Lower leg skin (tissue), 4 donors: ENCODE measurements at regions not wholly inside any gene's neighbourhood (a gene's known extent, or its start where the extent isn't known, plus 50 kb on each side); places are given as distances from the start of the nearest gene placed in this dataset.
"Not testable (repeated sequence)": the region's sequence is repeated elsewhere in the genome, so short reads cannot be mapped to it uniquely, and the experiment has no call there.

ENCODE experiments used
- DNase-seq, 2 donors: peaks; one replicate each; pipeline ENCODE4 v3.0.0-alpha.2; 2019; ENCODE audit warnings: low spot score in 2 of 2
- H3K4me3 ChIP-seq: fragments of 200-600 bp; sonication (generic); 2 replicates; pipeline ENCODE4 v1.5.1; 2017; ENCODE audit warnings: mild to moderate bottlenecking, low read depth; ENCODE audit not compliant: poor library complexity, severe bottlenecking
- POLR2A ChIP-seq, 2 donors: fragments of 450-650 bp; IDR thresholded peaks; one replicate each; pipeline ENCODE4 v1.6.1; 2016 to 2017; ENCODE audit warnings: antibody characterized with exemption in 2 of 2, mild to moderate bottlenecking in 1 of 2, moderate library complexity in 1 of 2
- WGBS, 2 donors: methylation state at CpG; one replicate each; pipeline ENCODE4 v1.1.5; 2018; 5-methylcytosine and 5-hydroxymethylcytosine counted together
- intact Hi-C: fragments of 100-400 bp; cut with DNase I; formaldehyde crosslinking; loops from one replicate; pipeline ENCODE4 v1.15.0; 2023; ENCODE audit warnings: low total_unique reads
- TF ChIP-seq, protein P1 (sequence below), 3 donors: fragments of 450-650 bp; IDR thresholded peaks; one replicate each; pipeline ENCODE4 v1.5.1; 2016; ENCODE audit warnings: antibody characterized with exemption in 3 of 3, mild to moderate bottlenecking in 3 of 3, moderate library complexity in 2 of 3

DNA sequence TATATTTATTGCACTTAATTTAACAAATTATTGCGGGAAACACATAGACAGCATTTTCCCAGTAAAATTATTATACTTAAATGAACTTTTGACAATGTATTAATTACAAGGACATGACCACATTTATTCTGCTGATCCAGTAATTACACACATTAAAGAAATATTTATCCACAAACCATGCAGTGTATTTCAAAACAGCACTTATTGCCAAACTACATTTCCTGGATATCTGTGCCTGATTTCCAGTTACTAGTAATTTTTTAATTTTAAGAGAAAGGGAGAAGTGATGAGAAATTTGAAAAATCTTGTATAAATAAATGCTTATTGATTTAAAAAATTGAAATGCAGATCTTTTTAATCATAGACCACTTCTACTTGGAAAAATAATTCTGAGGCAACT lies 1458.7 kb upstream of the ACVR2A start:
- intact Hi-C loops, result no loop called here
- no peak overlapping the region for H3K4me3 ChIP-seq
- no peak for DNase-seq
- TF ChIP-seq POLR2A (IDR thresholded peaks at IDR 0.05), result no peak
- TF ChIP-seq, protein P1, sequence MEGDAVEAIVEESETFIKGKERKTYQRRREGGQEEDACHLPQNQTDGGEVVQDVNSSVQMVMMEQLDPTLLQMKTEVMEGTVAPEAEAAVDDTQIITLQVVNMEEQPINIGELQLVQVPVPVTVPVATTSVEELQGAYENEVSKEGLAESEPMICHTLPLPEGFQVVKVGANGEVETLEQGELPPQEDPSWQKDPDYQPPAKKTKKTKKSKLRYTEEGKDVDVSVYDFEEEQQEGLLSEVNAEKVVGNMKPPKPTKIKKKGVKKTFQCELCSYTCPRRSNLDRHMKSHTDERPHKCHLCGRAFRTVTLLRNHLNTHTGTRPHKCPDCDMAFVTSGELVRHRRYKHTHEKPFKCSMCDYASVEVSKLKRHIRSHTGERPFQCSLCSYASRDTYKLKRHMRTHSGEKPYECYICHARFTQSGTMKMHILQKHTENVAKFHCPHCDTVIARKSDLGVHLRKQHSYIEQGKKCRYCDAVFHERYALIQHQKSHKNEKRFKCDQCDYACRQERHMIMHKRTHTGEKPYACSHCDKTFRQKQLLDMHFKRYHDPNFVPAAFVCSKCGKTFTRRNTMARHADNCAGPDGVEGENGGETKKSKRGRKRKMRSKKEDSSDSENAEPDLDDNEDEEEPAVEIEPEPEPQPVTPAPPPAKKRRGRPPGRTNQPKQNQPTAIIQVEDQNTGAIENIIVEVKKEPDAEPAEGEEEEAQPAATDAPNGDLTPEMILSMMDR (IDR thresholded peaks at IDR 0.05), result no peak
- 81 to 88% methylated on average over 1 of the region's 1 CpG for WGBS, 2 donors

DNA sequence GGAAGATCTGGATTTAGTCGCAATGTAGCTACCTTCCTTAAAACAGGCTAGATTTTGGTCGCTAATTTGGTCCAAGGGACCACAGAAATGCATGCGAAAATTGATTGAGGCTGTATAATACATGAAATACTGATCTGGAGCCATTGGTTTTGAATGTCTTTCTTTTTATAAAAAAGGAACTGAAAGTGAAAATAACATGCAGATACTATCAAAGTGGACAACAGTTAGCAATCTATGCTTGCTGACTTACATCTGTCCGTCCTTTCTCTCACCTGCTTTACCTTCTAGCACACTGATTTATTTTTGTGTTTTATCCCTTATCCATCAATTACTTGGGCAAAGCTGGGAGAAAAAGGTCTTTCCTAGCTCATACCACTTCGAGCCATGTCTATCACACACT lies 1459.8 kb upstream of the ACVR2A start:
- DNase-seq, result no peak
- WGBS, 2 donors, result 89 to 91% methylated on average over 5 of the region's 5 CpGs
- intact Hi-C loops, result no loop called here
- H3K4me3 ChIP-seq, result no peak overlapping the region
- TF ChIP-seq, protein P1 (IDR thresholded peaks at IDR 0.05), result no peak
- no peak for TF ChIP-seq POLR2A (IDR thresholded peaks at IDR 0.05)

DNA sequence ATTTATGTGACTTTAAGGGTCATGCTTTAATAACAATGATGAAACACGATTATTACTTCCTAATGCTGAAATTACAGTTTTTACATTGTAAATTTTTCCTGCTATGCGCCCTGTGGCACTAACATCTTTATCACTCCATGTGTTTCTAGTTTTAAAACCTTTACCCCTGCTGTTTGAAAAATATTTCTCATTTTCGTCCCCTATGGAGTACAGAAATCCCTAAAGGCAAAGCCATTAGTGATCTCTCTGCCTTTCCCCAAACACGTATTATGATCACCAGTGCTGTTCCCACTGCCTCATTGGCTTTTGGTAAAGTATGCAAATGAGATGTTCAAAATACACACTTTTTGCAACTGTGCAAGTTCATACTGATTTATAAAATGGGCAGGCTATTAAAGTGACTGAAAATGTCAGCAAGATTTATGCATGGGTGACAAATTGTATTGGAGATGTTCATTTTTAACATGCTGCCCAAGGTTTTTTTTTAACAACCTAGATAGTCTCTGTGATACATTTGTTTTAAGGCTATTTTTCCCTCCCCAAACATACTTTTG lies 1468.2 kb upstream of the ACVR2A start:
- intact Hi-C loops, result no loop called here
- 32 to 39% methylated on average over 4 of the region's 4 CpGs for WGBS, 2 donors

DNA sequence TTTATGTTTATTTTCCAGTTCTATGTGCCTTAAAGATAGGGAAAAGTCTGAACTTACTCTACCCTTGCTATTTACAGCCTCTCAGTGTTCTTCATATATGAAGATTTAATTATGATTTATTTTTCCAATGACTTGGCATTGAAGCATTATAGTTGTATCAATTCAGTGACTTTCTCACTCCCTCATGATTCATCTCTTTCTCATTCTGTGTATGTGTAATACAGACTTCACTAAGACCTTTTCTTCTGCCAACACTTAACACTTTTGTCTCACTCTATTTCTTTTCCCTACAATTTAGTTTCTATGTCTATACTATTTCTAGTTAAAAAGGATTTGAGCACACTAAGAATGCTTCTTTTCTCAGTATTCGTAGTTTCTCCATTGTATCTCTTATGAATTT lies 1470.3 kb upstream of the ACVR2A start:
- WGBS, 2 donors, result 84 to 89% methylated on average over 1 of the region's 1 CpG
- TF ChIP-seq, protein P1 (IDR thresholded peaks at IDR 0.05), result no peak
- no peak for TF ChIP-seq POLR2A (IDR thresholded peaks at IDR 0.05)
- no peak overlapping the region for H3K4me3 ChIP-seq
- intact Hi-C loops, result no loop called here
- no peak for DNase-seq

More for the DNA sequence above, 1468.2 kb upstream of the ACVR2A start:
- no peak for TF ChIP-seq POLR2A (IDR thresholded peaks at IDR 0.05)
- TF ChIP-seq, protein P1 (IDR thresholded peaks at IDR 0.05), result no peak
- DNase-seq, result no peak
- no peak overlapping the region for H3K4me3 ChIP-seq

DNA sequence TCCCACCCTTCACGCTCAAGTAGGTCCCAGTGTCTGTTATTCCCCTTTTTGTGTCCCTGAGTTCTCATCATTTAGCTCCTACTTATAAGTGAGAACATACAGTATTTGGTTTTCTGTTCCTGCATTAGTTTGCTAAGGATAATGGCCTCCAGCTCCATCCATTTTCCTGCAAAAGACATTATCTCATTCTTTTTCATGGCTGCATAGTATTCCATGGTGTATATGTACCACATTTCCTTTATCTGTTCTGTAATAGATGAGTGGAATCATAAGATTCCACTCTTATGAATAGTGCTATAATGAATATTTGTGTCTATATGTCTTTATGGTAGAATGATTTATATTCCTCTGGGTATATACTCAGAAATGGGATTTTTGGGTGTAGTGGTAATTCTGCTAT lies 1473.5 kb upstream of the ACVR2A start:
- intact Hi-C loops, H3K4me3 ChIP-seq, DNase-seq: not testable (repeated sequence)
- 94 to 97% methylated on average over 1 of the region's 1 CpG for WGBS, 2 donors

DNA sequence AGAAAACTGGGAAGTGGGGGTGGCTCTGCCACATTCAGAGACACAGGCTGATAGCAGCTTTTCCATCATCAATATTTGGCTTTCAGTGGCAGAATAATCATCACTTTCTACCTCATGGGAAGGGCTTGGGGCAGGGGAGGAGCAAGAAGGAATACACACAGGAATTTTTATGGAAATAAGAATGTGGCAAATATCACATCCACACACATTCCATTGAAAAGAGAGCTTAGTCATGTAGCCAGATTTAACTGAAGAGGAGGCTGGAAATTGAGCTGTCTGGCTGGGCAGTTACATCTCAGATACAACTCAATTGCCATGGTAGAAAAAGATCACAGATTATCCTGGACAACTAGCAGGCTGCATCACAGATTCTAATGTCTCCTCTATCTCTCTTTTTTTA lies 1474.0 kb upstream of the ACVR2A start:
- intact Hi-C loops, result no loop called here
- no peak overlapping the region for H3K4me3 ChIP-seq
- DNase-seq, result no peak
- TF ChIP-seq, protein P1 (IDR thresholded peaks at IDR 0.05), result no peak
- TF ChIP-seq POLR2A (IDR thresholded peaks at IDR 0.05), result no peak
